Hematopoietic multipotent progenitor cell treated with erythropoietin and hydrocortisone succinate and interleukin-3 and kit ligand, for 8 days (in vitro differentiated cells): ENCODE measurements at regions not wholly inside any gene's neighbourhood (a gene's known extent, or its start where the extent isn't known, plus 50 kb on each side); places are given as distances from the start of the nearest gene placed in this dataset.
"Not testable (repeated sequence)": the region's sequence is repeated elsewhere in the genome, so short reads cannot be mapped to it uniquely, and the experiment has no call there.

Experiments
- DNase-seq: peaks from one replicate; pipeline ENCODE4 v3.0.0-alpha.2; 2015

DNA sequence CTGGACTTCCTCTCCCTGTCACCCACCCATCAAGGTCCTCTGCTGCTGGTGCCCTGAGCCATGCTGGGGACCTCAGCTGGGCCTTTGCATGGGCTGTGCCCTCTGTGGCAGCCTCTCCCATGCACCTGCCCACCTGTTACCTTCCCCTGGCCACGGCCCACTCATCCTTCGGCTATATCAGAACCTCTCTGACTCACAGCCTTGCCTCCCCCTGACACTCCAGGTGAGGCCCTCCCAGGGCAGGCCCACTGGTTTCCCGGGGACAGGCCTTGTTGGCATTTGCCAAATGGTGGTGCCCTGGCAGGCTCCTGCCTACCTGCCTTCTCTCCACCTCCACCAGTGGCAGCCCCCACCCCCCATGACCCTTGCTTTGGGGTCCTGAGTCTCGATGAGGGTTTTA lies 73.7 kb upstream of the PRR5 start:
- DNase-seq: no peak

DNA sequence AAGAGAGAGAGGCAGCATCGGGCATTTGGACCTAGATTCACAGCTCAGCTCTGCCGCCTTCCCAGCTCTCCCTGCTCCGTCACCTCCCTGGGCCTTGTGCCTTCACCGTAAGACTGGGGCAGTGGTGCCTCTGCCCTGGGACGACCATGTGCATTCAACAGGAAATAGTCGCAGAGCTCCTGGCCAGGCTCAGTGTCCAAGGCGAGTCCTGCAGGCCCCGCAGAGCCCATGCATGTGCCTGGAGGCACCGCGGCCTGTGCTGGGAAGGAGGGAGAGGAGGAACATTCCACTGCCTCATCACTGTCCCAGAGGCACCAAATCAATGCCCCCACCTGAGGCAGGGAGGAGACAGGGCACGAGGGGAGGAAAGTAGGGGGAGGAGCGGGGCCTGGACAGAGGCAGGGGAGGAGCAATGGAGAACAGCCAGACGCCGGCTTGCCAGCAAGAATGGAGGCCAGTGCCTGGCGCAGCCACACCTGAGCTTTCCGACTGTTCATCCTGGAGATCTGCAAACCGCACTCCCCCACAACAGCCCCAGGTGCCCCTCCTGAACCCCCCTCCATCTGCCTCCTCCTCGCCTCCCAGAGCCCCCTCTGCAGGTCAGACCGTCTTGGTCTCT lies 74.4 kb upstream of the PRR5 start:
- no peak for DNase-seq

DNA sequence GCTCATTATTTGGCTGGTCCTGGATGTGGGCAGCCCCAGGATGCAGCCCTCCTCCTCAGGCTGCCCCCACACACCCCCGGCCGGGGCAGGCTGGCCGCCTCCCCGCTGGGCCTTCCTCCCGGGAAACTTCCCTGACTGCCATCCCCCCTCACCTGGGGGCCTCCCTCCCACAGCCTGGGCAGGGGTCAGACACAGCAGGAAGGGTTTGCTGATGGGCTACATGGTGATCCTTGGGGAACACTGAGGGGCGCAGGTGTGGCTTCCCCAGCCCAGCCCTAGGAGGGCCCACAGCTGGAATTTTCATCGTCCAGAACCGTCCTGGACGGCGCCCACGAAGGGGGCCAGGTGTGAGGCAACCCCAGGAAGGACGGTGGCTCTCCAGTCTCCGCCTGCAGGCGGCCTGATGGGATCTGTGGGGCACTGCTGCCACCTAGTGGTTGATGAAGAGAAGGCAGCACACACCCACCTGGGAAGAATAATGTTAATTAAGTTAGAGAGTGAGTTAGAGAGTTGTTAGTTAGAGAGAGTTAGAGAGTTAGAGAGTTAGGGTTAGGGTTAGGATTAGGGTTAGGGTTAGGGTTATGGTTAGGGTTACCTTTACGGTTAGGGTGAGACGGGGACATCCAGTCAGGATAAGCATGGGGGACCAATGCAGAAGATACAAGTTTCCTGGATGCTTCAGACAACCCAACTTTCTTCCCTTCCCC lies 75.9 kb upstream of the PRR5 start:
- DNase-seq: peak; percentile 73

DNA sequence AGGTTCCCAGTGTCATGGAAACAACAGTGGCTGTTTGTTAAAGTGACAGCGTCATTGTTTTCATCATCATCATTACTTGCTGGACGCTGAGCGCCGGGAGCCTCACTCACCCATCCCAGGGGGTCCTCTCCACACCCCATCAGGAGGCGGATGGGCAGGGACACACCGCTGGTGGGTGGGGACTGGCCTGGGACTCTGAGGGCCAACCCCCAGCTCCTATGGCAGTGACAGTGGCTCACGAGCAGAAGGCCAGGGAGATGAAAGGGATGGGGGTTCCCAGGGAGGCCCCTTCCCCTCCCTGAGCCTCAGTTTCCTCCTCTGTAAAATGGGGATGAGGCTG lies 76.6 kb upstream of the PRR5 start:
- DNase-seq: no peak

DNA sequence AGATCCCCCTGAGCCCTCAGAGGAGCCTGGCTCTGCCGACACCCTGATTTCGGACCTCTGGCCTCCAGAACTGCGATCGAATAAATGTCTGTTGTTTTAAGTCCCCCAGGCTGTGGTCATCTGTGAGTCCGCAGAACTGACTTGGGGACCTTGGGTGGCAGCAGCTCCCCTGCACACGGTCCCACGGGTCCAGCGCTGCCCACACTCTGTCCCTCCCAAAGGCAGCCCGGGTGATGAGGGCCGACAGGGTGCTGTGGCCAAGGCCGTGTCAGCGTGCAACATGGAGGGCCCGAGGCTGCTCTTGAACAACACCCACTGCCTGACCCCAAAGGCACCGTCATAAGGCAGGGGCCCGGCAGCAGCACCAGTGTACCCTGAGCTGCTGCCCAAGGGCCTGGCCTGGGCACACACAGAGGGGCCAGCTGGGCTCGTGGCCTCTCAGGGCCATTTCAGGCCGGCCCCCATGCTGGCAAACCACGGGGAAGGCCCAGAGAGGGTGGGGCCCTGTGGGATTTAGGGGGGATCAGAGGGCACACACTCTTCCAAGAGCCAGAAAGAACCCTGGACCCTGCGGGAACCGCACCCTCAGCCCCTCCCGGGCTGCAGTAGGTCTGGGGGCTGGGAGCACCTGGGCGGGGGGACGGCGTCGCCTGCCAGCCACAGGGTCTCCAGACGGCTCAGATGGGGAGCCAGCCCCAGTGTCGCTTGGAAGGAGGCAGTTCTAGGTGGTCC lies 77.1 kb upstream of the PRR5 start:
- no peak for DNase-seq

DNA sequence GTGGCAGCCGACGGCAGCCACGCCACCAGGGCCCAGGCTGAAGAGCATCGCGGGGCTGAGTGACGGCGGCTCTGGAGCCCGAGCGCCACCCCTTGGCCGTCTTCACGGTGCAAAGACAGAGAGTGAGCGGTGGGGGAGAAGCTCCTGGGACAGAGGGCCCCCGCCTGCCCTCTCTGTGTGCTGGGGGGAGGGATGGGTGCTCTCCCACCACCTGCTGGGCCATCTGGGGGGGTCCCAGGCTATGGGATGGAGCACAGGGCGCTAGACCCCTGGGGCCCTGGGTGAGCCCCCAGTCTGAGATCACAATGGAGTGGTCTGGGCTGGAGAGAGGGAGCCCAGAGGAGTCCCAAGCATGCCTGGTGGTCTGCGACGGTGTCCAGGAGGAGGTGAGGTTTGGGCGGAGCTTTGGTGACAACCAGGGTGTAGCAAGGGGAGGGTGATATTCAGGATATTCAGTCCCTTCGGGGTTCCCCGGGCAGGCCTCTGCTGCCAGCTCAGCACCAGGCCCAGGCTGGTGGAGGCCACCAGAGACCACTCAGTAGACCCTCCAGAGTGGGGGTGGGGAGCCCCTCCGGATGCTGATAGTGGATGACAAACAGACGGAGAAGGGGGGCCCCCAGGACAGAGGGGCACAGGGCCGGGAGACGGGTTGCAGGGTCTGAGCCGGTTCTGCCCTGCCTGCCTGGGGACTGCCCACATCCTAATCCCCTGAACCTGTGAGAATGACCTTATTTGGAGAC lies 78.1 kb upstream of the PRR5 start:
- no peak for DNase-seq

DNA sequence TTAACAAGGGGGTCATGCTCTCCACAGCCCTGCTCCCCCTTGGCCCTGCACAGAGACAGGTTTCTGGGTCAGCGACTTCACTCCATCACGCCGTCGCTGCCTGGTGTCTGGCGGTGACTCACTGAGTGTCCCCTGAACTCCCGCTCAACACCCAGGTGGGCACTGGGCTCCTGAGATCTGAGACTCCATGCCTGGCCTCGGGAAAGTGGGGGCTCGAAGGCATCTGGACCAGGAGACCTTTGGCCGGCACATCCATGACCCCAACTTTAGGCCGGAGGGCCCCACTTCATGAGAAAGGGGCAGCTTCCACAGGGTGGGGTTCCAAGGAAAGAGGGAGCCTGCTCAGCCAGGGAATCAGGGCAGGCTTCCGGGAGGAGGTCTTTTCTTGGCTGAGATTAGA lies 79.3 kb upstream of the PRR5 start:
- no peak for DNase-seq

DNA sequence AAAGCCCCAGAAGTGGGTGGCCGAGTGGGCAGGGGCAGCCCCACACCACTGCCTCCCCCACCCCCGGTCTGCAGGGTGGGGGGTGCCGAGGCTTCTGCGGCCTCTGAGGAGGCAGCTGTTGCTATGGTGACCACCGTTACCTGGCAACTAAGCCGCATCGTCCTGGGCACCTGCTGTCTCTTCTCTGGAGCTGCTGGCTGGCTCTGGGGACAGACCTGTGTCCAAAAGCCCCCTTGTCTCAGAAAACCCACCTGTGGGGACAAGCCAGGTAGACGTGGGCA lies 79.9 kb upstream of the PRR5 start:
- DNase-seq: no peak

DNA sequence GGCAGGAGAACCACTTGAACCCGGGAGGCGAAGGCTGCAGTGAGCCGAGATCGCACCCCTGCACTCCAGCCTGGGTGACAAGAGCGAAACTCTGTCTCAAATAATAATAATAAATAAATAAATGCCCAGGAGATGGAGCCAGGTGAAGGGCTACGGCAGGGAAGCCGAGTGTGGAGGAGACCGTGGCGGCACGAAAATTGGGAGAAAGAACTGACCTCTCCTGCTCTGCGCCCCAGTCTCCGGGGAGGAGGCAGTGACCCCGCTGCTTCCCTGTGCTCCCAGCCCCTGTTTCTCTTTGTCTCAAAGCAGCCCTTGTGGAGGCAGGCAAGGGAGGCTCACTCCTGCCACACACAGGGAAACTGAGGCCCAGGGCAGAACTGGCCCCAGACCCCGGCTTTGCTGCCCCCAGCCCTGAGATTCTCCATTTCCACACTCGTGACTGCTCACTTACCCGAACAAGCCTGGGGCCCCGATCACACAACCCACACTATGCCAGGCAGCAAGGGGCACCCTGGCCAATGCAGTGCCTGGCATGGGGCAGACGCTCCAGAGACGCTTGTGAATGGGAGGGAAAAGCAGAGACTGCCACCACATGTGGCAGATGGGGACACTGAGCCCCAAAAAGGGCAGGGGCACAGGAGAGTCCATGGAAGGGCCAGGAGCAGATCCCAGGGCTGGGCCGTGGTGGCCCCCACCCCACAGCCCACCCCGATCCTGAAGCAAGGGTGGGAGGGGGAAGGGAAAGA lies 80.4 kb upstream of the PRR5 start:
- no peak for DNase-seq

DNA sequence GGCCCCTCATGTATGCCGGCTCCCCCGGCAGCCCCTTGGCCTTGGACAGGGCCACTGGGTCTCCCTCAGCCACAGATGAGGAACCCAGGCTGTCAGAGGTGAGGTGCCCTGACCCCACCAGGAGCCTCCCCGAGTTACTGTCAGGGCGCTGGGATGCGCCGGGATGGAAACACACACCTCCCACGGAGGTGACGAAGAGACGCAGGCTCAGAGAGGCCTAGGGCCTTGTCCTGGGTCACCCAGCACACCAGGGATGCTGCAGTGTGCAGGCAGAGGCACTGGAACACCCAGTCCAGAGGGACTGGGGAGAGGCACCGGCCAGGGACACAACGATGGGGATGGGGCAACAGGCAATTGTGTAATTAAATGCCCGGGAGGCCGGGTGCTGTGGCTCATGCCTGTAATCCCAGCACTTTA lies 81.2 kb upstream of the PRR5 start:
- DNase-seq: no peak

DNA sequence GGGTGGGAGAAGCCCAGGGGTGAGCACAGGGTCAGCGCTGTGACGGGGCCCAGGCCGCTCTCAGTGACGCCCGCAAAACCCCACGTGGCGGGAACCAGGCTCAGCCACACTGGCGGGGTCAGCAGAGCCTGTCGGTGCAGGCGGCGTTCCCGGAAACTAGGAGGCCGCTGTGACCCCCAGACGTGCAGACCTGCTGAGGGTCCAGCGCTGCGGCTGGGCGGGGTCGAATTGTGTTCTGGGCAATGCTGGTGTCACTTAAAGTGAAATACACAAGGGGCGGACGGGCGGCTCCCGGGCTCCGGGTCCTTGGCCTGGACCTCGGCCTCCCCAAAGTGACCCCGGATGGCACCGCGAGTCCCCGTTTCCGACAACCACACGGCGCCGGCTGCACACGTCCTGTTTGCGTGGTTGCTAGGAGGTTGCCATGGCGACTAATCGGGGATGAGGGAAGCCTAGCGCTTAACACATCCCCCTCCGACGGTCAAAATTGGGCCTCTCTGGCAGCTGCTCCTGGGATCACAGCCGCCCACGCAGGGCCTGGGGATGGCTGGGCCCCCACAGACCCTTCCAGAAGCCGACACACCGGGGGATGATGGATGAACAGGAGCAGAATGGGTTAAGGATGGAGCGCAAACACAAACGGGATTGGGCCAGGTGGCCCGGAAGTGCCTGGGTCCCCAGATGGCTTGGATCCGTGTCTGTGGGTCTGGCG lies 81.7 kb upstream of the PRR5 start:
- peak; percentile 56 for DNase-seq

DNA sequence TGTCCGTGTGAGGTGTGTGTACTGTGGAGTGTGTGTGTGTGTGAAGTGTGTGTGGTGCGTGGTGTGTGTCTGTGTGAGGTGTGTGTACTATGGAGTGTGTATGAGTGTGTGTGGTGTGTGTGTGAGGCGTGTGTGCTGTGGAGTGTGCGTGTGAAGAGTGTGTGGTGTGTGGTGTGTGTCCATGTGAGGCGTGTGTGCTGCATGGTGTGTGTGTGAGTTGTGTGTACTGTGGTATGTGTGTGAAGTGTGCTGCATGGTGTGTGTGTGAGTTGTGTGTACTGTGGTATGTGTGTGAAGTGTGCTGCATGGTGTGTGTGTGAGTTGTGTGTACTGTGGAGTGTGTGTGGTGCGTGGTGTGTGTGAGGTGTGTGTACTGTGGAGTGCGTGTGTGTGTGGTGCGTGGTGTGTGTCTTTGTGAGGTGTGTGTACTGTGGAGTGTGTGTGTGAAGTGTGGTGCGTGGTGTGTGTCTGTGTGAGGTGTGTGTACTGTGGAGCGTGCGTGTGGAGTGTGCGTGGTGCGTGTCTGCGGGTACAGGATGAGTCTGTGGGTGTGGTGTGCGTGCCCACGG lies 82.4 kb upstream of the PRR5 start:
- not testable (repeated sequence) for DNase-seq

DNA sequence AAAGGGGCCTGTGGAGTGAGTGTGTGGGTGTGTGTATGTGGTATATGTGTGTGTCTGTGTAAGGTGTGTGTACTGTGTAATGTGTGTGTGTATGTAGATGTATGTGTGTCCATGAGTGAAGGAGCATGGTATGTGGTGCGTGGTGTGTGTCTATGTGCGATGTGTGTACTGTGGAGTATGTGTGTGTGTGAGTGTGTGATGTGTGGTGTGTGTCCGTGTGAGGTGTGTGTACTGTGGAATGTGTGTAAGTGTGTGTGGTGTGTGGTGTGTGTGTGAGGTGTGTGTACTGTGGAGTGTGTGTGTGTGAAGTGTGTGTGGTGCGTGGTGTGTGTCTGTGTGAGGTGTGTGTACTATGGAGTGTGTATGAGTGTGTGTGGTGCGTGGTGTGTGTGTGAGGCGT lies 83.1 kb upstream of the PRR5 start:
- DNase-seq: not testable (repeated sequence)

DNA sequence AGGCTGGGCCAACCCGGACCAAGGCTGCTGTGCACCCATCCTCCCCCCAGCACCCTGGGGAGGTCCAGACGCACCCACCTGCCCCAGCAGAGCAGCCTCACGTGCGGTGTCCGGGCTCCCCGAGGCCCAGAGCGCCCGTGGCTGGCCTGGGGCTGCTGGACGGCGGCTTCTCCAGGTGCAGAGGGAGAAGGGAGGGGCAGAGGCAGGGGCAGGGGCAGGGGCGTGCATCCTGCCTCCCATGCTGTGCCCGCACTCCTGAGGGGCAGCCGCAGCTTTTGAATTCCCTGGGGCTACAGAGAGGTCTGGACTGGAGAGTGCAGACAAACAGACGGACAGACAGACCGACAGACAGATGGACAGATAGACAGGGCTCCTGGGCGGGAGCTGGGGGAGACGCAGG lies 83.6 kb upstream of the PRR5 start:
- no peak for DNase-seq

DNA sequence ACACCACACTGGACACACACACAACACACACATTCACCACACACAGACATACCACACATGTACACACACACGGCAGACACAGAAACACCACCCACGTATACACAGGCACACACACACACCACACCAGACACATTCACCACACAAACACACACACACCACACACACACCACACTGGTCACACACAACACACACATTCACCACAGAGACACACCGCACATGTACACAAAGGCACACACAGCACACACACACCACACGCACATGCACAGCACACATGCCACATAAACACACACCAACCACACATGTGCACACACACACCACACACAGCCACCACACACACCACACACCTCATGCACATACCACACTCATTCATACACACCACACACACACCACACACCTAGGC lies 84.2 kb upstream of the PRR5 start:
- no peak for DNase-seq

DNA sequence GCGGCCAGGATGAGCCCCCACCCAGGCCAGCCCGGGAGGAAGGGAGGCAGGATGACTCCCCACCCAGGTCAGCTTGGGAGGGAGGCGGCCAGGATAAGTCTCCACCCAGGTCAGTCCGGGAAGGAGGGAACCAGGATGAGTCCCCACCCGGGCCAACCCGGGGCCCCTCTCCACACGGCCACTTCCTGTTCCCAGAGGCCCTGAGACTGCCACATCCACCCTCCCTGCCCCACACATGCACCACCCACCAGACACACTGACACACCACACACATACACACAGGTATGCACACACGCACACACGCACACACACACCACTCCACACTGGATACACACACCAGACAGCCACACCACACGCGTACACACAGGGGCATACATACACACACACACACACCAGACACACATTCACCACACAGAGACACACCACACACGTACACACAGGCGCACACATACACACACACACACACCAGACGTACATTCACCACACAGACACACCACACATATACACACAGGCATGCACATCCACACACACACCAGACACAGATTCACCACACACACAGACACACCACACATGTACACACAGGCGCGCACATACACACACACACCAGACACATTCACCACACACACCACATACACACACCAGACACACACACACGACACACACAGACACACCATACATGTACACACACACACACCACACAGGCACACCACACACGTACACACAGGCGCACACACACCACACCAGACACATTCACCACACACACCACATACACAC lies 84.9 kb upstream of the PRR5 start:
- DNase-seq: no peak

DNA sequence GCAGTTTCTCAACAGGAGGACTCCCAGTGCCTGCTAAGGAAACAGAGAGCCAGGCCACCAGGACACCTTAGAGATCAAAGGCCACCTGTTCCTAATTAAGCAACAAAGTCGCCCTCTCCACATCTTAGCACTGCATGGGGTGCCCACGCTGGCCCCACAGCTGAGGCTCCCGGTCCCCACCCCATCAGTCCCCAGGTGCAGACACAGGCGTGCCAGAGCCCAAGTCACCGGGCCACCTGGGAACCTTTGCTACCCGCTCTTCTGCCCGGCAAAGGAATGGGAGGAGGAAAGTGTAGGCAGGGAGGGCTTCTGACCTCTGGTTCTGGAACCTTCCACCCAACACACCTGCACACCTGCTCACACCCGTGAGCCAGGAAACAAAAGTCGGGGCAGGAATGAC lies 85.5 kb upstream of the PRR5 start:
- no peak for DNase-seq

DNA sequence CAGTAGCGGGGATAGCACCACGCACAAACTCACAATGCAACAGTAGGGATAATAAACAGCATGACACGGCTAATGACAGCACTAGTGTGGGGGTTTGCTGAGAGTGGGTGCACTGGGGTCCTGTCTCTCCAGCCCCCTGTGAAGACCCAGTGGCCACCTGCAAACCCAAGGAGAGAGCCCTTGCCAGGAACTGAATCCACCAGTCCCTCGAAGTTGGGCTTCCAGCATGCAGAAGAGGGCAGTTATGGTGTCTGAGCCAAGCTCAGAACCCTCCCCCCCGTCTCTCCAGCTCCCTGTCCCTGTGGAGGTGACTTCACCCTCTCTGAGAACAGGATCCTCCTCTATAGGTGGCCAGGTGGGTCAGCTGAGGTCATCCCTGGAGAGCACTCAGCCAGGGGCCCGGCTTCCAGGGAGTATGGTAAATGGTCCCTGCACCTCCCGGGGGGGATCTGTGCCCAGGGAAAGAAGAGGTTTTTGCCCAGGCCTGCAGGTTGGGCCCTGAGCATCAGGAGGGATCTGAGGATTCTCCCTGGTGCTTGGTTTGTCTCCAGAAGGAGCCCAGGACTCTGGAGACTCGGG lies 86.3 kb upstream of the PRR5 start:
- DNase-seq: no peak

DNA sequence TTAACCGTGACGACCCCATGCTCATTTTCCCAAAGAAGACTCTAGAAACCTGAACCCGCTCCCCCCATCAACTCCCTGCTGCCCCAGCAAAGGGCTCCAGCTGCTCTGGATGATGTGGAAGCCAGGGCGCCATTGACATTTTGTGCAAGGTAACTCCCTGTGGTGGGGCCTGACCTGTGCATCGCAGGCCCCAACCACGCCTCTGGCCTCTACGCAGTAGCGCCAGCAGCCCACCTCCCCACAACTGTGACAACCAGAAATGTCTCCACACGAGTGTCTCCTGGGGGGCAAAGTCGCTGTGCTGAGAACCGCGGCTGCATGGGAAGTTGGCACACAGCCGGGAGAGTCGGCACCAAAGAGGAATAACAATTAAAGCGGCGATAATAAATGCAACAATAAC lies 86.9 kb upstream of the PRR5 start:
- no peak for DNase-seq

DNA sequence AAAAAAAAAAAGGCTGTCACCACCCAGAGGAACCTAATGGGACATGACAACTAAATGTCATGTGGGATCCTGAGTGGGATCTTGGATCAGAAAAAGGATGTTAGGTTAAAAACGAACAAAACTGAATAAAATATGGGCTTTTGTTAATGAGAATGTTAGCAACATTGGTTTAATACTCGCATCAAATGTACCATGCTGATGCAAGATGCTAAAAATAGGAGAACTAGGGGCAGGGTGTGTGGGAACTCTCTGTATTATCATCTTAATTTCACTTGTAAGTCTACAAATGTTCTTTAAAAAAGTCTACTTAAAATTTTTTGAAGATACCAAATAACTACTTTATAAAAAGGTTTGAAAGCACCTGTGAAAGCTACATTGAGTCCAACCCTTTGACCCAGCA lies 88.8 kb upstream of the PRR5 start:
- DNase-seq: no peak

DNA sequence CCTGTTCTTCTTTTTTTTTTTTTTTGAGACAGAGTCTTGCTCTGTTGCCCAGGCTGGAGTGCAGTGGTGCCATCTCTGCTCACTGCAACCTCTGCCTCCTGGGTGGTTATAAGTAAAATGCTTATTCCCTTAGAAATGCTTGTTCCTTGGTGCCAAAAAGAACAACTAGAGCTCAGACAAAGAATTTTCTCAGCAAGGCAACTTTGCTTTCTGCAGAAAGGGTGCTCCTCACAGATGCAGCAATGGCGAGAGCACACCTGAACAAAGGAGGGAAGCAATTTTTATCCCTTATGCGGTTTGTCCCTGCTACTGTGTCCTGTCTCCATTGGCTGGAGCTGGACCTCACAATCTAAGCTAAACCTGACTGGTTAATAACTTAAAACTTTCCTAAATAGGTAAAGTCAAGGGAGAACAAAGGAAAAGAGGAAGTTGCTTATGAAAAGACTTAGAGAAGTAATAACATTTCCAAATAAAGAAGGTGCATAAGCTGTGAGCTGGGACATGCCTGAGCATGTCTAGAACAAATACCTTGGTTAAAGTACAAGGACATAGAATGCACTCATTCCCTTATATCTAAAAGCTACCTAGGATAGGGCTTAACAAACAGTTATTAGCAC lies 90.0 kb upstream of the PRR5 start:
- DNase-seq: no peak
